ENCODE measurements at regions not wholly inside any gene's neighbourhood (a gene's known extent, or its start where the extent isn't known, plus 50 kb on each side); places are given as distances from the start of the nearest gene placed in this dataset.

GRCh38 chr7:37516664-37517063, 68.0 kb upstream of the ELMO1 start:
- TF ChIP-seq CTCF (IDR thresholded peaks at IDR 0.05) = no peak
- H3K36me3 Mint-ChIP-seq = no peaks in the 10 kb centered on the region
- no peaks in the 10 kb centered on the region for H3K4me1 Mint-ChIP-seq
- Histone ChIP-seq H3K27ac (ENCODE audit: low read depth in 1 of 2, low read length in 2 of 2) (no peak overlapping the region), H3K9ac (ENCODE audit: insufficient read depth, low read length, poor library complexity, severe bottlenecking) (no peak overlapping the region), H3K79me2 (ENCODE audit: insufficient read depth, low read length) (no peaks in the 10 kb centered on the region), H3K27me3 (ENCODE audit: control insufficient read depth in 2 of 2, insufficient read depth in 2 of 2, low read length in 2 of 2) (no peaks in the 10 kb centered on the region), H3K4me3 (replicated peaks in 1 of 3; ENCODE audit: low read depth in 2 of 3, low read length in 3 of 3) (no peak overlapping the region), H3K4me1 (ENCODE audit: control insufficient read depth in 1 of 2, insufficient read depth in 2 of 2, low read length in 2 of 2) (no peaks in the 10 kb centered on the region), H2AFZ (ENCODE audit: insufficient read depth, low read depth, low read length, poor library complexity, severe bottlenecking) (no peak overlapping the region), H4K20me1 (ENCODE audit: insufficient read depth, low read length) (no peaks in the 10 kb centered on the region), H3K4me2 (replicated peaks; ENCODE audit: extremely low read depth, low read length, poor library complexity, severe bottlenecking) (no peak overlapping the region), H3K9me3 (replicated peaks in 1 of 2; ENCODE audit: control insufficient read depth in 1 of 2, insufficient read depth in 1 of 2, low read length in 2 of 2) (no peaks in the 10 kb centered on the region), H3K36me3 (replicated peaks in 1 of 2; ENCODE audit: control insufficient read depth in 1 of 2, insufficient read depth in 2 of 2, low read length in 2 of 2) (no peaks in the 10 kb centered on the region)
- H3K4me3 Mint-ChIP-seq = no peak overlapping the region
- intact Hi-C loops (cut with micrococcal nuclease) = no loop called here
- no peak overlapping the region for H3K27ac Mint-ChIP-seq
- no peak for DNase-seq
- 94% methylated on average over 4 of the region's 5 CpGs for WGBS (ENCODE audit: insufficient coverage)
- peaks cover 0 to 4% (median 2%) of the 10 kb centered on the region in 3 donors for H3K27me3 Mint-ChIP-seq (ENCODE audit: low read depth in 3 of 3)
- peaks cover 0 to under 1% (median 0%) of the 10 kb centered on the region in 7 donors for H3K9me3 Mint-ChIP-seq

GRCh38 chr7:37518266-37518665, 69.6 kb upstream of the ELMO1 start:
- no peak overlapping the region for H3K4me2 ChIP-seq (replicated peaks; ENCODE audit: extremely low read depth, low read length, poor library complexity, severe bottlenecking)
- no peaks in the 10 kb centered on the region for H3K36me3 Mint-ChIP-seq
- no peak for TF ChIP-seq CTCF (IDR thresholded peaks at IDR 0.05)
- no peak overlapping the region for H3K27ac ChIP-seq (ENCODE audit: low read depth in 1 of 2, low read length in 2 of 2)
- no peak overlapping the region for H3K27ac Mint-ChIP-seq
- no peak overlapping the region for H3K4me3 Mint-ChIP-seq
- DNase-seq = no peak
- peaks cover 0 to 3% (median 2%) of the 10 kb centered on the region in 3 donors for H3K27me3 Mint-ChIP-seq (ENCODE audit: low read depth in 3 of 3)
- H3K4me1 Mint-ChIP-seq = peaks cover 3% of the 10 kb centered on the region
- H3K79me2 ChIP-seq (ENCODE audit: insufficient read depth, low read length) = no peaks in the 10 kb centered on the region
- no peaks in the 10 kb centered on the region for H3K9me3 ChIP-seq (replicated peaks in 1 of 2; ENCODE audit: control insufficient read depth in 1 of 2, insufficient read depth in 1 of 2, low read length in 2 of 2)
- 57% methylated on average over 1 of the region's 2 CpGs for WGBS (ENCODE audit: insufficient coverage)
- no peak overlapping the region for H3K4me3 ChIP-seq (replicated peaks in 1 of 3; ENCODE audit: low read depth in 2 of 3, low read length in 3 of 3)
- H3K27me3 ChIP-seq (ENCODE audit: control insufficient read depth in 2 of 2, insufficient read depth in 2 of 2, low read length in 2 of 2) = no peaks in the 10 kb centered on the region
- no peak overlapping the region for H3K9ac ChIP-seq (ENCODE audit: insufficient read depth, low read length, poor library complexity, severe bottlenecking)
- intact Hi-C loops (cut with micrococcal nuclease) = no loop called here
- no peaks in the 10 kb centered on the region for H3K36me3 ChIP-seq (replicated peaks in 1 of 2; ENCODE audit: control insufficient read depth in 1 of 2, insufficient read depth in 2 of 2, low read length in 2 of 2)
- H2AFZ ChIP-seq (ENCODE audit: insufficient read depth, low read depth, low read length, poor library complexity, severe bottlenecking) = no peak overlapping the region
- no peaks in the 10 kb centered on the region for H4K20me1 ChIP-seq (ENCODE audit: insufficient read depth, low read length)
- H3K4me1 ChIP-seq (ENCODE audit: control insufficient read depth in 1 of 2, insufficient read depth in 2 of 2, low read length in 2 of 2) = no peaks in the 10 kb centered on the region
- peaks cover 0 to 3% (median 0%) of the 10 kb centered on the region in 7 donors for H3K9me3 Mint-ChIP-seq
